ENCODE measurements at regions not wholly inside any gene's neighbourhood (a gene's known extent, or its start where the extent isn't known, plus 50 kb on each side); places are given as distances from the start of the nearest gene placed in this dataset.

GRCh38 chr15:91357486-91357885 lies 257.4 kb downstream of the SV2B start:
- ATAC-seq, result no peak
- no peaks in the 10 kb centered on the region for H3K4me1 ChIP-seq (ENCODE audit: insufficient read depth, low read length)
- H2AFZ ChIP-seq (ENCODE audit: low read length), result no peak overlapping the region
- ChIA-PET CTCF (ENCODE audit: low intra/inter-chr PET ratio, low total read pairs) (no interaction called here), POLR2A (no interaction called here)
- no peaks in the 10 kb centered on the region for H3K79me2 ChIP-seq (ENCODE audit: insufficient read depth, low read length)
- no peaks in the 10 kb centered on the region for H3K36me3 ChIP-seq (replicated peaks in 1 of 2; ENCODE audit: control insufficient read depth in 1 of 2, insufficient read depth in 2 of 2, low read length in 2 of 2)
- H4K20me1 ChIP-seq (ENCODE audit: insufficient read depth, low read length), result no peaks in the 10 kb centered on the region
- H3K4me3 ChIP-seq (replicated peaks in 1 of 3; ENCODE audit: insufficient read depth in 1 of 3, low read depth in 2 of 3, low read length in 3 of 3), result no peak overlapping the region
- DNase-seq (ENCODE audit: low spot score), result no peak
- H3K9ac ChIP-seq (ENCODE audit: insufficient read depth, low read depth, low read length), result no peak overlapping the region
- intact Hi-C loops (cut with micrococcal nuclease; ENCODE audit: unreplicated experiment) (no loop called here), in situ Hi-C loops (cut with HindIII; ENCODE audit: extremely low pct_ligation_motif_present, low pct_unique_long_range_greater_than_20kb) (no loop called here)
- TF ChIP-seq KDM5A (IDR thresholded peaks at IDR 0.05; ENCODE audit: borderline replicate concordance, low read length), result no peak
- TF ChIP-seq TCF12 (IDR thresholded peaks at IDR 0.05), result no peak
- no peak for TF ChIP-seq TCF12 (CRISPR knock-in tag; IDR thresholded peaks at IDR 0.05)
- no peak for TF ChIP-seq ZKSCAN5 (CRISPR knock-in tag; IDR thresholded peaks at IDR 0.05)
- no peak for TF ChIP-seq NFYB (CRISPR knock-in tag; IDR thresholded peaks at IDR 0.05)
- no peak for TF ChIP-seq ZNF770 (CRISPR knock-in tag; IDR thresholded peaks at IDR 0.05)
- TF ChIP-seq DZIP1 (CRISPR knock-in tag; IDR thresholded peaks at IDR 0.05), result no peak
- no peak for TF ChIP-seq MAX (IDR thresholded peaks at IDR 0.05)
- TF ChIP-seq ZNF713 (CRISPR knock-in tag; IDR thresholded peaks at IDR 0.05), result no peak
- TF ChIP-seq EED (CRISPR knock-in tag; IDR thresholded peaks at IDR 0.05), result no peak
- TF ChIP-seq TMF1 (CRISPR knock-in tag; IDR thresholded peaks at IDR 0.05; ENCODE audit: low read depth), result no peak
- no peak for TF ChIP-seq CHD4 (IDR thresholded peaks at IDR 0.05; ENCODE audit: borderline replicate concordance, low read length)
- TF ChIP-seq ZNF256 (CRISPR knock-in tag; conservative IDR thresholded peaks at IDR 0.05), result no peak
- 42% methylated on average over 10 of the region's 10 CpGs for WGBS (ENCODE audit: low lambda C conversion rate)
- no peak for FAIRE-seq
- no peaks in the 10 kb centered on the region for H3K27me3 ChIP-seq (ENCODE audit: control insufficient read depth in 1 of 2, insufficient read depth in 2 of 2, low read length in 2 of 2)
- no peak overlapping the region for H3K27ac ChIP-seq (ENCODE audit: extremely low read length, insufficient read depth, low read length)
- no peak overlapping the region for H3K4me2 ChIP-seq (ENCODE audit: low read depth, low read length)
- no peaks in the 10 kb centered on the region for H3K9me3 ChIP-seq (ENCODE audit: low read length)
- BruUV-seq (replicated peaks), result no TSS peak

All from HepG2 (cell line).